ENCODE measurements at regions not wholly inside any gene's neighbourhood (a gene's known extent, or its start where the extent isn't known, plus 50 kb on each side); places are given as distances from the start of the nearest gene placed in this dataset.
"Not testable (repeated sequence)": the region's sequence is repeated elsewhere in the genome, so short reads cannot be mapped to it uniquely, and the experiment has no call there.

DNA sequence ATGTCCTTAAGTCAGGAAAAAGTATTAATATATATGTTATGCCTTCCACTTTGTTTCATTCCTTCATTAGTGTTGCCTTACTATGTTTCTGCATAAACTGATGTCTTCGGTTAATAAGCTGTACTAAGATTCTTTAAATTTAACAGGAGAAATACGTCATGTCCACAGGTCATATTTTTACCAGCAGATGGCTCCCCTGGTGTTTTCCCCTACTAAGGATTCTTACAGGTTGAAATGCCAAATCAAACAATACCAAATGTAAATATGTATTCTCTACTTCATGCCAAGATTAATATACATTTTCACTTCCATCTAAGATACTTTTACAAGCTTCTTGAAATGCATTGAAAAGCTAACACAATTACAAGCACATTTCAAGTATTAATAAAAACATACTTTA is 1602.1 kb downstream of the SI start:
- peak; percentile 23 for DNase-seq (ENCODE audit: low spot score)

- no peak for DNase-seq (ENCODE audit: low spot score)
Measured at GRCh38 chr3:163474766-163475165, 1603.5 kb downstream of the SI start.

- DNase-seq (ENCODE audit: low spot score) = no peak
Measured at GRCh38 chr3:163468531-163469335, 1609.6 kb downstream of the SI start.

DNA sequence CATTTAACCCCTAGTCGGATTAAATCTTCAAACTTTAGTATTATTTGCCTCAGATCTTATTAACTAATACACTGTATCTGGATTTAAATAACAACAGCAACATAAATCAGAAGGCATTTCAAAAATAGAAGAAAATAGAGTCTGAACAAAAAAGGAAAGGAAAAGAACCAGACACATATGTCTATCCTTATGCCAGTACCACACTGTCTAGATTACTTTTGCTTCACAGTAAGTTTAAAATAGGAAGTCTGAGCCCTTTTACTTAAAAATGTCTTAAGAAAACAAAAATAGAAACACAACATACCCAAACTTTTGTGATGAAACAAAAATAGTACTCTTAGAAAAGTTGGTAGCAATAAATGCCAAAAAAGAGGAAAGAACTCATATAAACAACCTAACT is 1615.8 kb downstream of the SI start:
- peak; percentile 33 for DNase-seq (ENCODE audit: low spot score)

DNA sequence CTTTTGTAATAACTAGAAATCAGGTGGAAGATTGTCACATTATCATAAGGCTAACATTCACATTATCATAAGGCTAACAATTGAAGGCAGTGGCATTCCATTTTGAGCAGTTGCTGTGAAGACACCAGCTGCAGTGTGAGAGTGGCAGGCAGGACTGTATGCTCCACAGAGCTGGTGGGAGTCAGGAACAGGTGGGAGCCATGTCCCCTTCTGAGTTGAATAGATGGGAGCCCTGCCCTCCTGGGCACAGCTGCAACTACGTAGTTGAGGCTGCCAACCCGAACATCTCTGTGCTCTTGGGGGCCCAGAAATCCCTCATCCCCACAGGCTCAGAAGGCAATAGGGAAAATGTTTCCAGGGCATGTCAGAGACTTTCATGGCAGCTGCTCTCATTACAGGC is 1627.6 kb downstream of the SI start:
- DNase-seq (ENCODE audit: low spot score) = no peak

DNA sequence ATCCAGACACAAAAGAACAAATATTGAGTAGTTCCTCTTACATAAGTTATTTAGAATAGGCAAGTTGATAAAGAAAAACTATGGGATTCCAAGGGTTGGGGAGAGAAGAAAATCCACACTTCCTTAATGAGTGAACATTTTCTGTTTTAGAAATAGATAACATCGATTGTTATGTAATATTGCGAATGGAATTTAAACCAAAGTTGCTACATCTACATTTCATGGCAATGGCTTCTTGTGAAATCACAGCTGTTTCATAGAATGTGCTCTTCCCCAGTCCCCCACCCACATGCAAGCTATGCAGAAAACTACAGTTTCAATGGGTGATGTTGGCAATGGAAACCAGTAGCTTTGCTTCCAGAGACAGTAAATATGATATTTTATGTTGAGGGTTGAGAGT is 1639.5 kb downstream of the SI start:
- no peak for DNase-seq (ENCODE audit: low spot score)

GRCh38 chr3:163422671-163423070 is 1655.6 kb downstream of the SI start:
- no peak for DNase-seq (ENCODE audit: low spot score)

GRCh38 chr3:163391407-163392181 is 1686.7 kb downstream of the SI start:
- DNase-seq (ENCODE audit: low spot score) = no peak

DNA sequence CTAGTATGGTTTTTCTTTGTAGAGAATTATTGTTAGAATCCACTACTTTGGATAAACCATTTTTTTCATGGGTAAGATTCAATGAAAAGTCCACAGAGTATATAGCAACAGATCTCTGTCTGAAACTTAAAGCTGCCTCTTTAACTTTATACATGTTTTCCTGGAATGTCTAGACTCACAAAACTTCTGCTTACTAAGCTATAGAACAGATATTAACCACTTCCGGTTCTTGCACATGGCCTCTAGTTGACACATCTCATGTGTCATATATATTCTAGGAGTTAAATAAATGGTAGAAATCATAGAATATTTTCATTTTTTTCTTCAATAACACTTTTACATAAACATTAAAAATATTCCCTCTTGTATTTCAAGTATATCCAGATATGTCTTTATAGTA is 1693.9 kb downstream of the SI start:
- DNase-seq (ENCODE audit: low spot score) = no peak

GRCh38 chr3:163382183-163382582 is 1696.1 kb downstream of the SI start:
- no peak for DNase-seq (ENCODE audit: low spot score)

DNA sequence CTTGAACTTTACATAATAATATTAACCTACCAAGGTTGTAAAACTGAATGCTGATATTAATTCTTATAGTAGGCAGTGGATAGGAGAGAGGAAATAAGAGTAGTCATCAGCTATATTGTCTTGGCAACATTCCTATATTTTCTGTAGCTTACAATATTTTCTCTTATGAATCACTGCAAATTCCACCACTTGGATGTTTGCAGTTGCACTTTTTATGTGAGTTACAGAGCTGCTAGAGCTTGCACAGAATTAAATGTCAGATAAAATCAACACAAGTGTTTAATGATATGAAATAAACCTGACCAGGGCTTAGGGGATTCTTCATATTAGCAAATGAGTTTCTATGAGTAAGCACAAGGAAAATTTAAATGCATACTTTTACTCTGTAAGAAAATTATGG is 1710.1 kb downstream of the SI start:
- peak; percentile 87 for DNase-seq (ENCODE audit: low spot score)

GRCh38 chr3:163364717-163365116 is 1713.6 kb downstream of the SI start:
- DNase-seq (ENCODE audit: low spot score) = no peak

DNA sequence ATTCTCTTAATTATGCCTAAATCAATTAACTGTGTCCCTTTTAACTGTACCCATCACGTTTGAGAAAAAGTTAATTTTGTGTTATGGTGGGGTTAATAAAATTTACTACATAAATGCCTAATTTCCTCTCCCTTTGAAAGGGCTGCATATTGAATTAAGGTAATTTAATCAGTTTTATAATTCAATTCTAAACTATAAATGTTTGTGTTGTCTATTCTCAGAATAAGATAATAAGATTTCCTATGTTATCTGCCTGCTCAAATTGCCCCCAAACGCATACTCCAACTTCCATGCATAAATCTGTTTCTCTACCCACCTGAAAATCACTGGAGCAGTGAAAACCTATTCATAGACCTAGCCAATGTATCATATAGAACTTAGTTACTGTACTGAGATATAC is 1716.1 kb downstream of the SI start:
- no peak for DNase-seq (ENCODE audit: low spot score)

GRCh38 chr3:163361357-163361878 is 1716.9 kb downstream of the SI start:
- DNase-seq (ENCODE audit: low spot score) = not testable (repeated sequence)

DNA sequence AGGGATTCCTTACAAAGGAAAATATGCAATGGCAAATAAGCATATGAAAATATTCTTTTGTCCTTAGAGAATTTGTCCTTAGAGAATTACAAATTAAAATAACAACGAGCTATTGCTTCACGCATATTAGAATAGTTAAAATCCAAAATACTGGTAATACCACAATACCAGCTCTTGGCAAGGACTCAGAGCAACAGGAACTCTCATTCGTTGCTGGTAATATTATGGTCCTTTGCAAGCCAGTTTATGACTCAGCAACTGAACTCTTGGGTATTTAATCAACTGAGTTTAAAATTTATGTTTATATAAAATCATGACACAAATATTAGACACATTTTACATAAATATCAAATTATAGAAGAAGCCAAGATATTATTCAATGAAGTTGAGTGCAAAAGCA is 1730.4 kb downstream of the SI start:
- no peak for DNase-seq (ENCODE audit: low spot score)

GRCh38 chr3:163335429-163335828 is 1742.9 kb downstream of the SI start:
- no peak for DNase-seq (ENCODE audit: low spot score)

DNA sequence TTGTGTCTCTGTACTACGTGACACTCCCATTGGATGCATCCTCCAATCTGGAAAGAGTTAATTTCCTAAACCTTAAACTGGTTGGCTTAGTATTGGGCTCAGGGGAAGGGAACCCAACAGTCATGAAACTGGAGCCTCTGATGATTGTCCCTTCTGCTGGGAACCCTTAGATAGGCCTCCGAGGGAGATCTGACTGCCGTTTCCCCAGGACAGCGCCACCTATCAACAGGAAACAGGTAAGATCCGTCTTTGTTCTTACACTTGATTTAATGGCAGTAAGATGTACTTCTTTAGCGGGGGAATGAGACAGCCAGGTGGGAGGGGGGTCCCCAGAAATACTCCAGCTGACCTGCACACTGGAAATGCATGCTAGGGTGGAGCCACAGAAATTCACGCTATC is 1749.6 kb downstream of the SI start:
- no peak for DNase-seq (ENCODE audit: low spot score)

DNA sequence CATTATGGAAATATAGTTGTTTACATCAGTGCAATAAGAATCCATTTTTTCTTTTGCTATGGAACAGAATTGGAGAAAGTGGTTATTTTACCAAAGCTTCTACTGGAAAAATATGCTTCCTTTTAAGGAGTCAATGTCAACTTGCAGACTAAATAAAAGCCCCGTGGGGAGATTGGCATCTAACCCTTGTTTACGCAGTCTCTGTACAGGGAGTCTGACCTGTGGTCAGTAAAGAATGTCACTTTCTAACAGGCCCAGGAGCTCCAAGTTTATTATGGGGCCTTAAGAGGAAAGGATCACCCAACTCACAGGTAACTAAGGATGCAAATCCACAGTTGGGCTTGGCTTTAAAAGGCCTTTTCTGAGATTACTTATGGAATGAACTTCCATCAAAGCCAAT is 1751.2 kb downstream of the SI start:
- DNase-seq (ENCODE audit: low spot score) = peak; percentile 8

- DNase-seq (ENCODE audit: low spot score) = no peak
Measured at GRCh38 chr3:163315786-163316185, 1762.5 kb downstream of the SI start.

- no peak for DNase-seq (ENCODE audit: low spot score)
Measured at GRCh38 chr3:163306405-163306804, 1771.9 kb downstream of the SI start.

DNA sequence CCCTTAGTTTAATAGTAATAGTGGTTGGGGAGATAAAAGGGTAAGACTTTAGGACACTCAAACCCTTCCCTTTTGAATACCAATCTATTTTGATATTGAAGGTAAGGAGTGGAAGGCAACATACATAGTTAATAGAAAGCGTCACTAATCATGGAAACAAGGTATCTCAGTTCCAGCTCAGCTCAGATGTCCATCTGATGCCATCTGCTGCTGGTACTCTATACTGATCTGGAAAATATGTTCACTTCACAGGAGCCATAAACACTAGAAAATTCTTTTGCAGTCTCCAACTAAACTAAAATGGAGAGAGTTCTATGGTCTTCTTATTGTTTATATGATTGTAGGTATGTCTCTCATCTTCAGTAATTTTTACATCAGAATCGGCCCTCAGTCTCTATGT is 1777.1 kb downstream of the OTOL1 start:
- DNase-seq (ENCODE audit: low spot score) = no peak

DNA sequence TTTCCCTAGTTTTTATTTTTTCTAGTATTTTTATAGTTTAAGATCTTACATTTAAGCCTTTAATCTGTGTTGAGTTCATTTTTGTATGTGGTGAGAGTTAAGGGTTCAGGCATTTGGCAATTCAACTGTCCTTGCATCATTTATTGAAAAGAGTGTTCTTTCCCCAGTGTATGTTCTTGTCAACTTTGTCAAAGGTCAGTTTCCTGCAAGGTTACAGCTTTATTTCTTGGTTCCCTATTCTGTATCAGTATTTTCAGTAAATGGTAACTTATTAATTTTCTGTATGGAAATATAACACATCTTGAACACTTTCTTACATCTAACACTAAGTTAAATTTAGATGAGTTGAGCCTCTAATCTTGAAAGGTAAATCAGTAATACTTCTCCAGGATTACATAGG is 1770.1 kb downstream of the OTOL1 start:
- no peak for DNase-seq (ENCODE audit: low spot score)

DNA sequence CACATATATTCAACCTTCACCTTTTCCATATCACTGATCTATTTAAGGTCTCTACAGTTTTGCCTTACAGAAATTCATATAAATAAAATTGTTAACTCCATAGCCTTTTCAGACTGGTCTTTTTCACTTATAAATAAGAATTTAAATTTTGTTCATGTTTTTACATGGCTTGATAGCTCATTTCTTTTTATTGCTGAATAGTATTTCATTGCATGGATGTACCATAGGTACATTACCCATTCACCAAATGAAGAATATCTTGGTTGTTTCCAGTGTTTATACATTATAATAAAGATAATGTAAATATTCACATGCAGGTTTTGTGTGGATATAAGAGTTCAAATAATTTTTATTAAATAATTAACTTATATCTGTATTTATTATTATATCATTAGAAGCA is 1765.0 kb downstream of the OTOL1 start:
- DNase-seq (ENCODE audit: low spot score) = no peak
